ENCODE measurements at regions not wholly inside any gene's neighbourhood (a gene's known extent, or its start where the extent isn't known, plus 50 kb on each side); places are given as distances from the start of the nearest gene placed in this dataset.

DNA sequence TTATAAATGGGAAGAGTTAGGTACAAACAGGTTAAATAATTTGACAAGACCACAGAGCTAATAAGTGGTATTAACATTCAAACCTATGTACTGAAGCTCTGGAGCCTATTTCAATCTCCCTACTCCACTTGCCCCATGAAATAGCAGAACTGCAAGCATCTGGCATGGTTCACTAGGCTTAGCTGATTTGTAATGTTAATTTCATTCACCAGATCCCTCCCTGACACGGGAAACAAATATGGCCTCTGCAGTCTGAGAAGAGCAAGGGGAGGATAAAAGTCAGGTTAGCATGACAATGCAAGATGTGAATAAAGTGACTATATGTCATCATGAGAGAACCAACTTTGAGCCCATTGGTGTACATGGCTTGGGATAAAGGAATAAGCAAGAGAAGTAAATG lies 428.8 kb downstream of the BRINP1 start:
- no peak for DNase-seq (ENCODE audit: low read depth in 2 of 2)

DNA sequence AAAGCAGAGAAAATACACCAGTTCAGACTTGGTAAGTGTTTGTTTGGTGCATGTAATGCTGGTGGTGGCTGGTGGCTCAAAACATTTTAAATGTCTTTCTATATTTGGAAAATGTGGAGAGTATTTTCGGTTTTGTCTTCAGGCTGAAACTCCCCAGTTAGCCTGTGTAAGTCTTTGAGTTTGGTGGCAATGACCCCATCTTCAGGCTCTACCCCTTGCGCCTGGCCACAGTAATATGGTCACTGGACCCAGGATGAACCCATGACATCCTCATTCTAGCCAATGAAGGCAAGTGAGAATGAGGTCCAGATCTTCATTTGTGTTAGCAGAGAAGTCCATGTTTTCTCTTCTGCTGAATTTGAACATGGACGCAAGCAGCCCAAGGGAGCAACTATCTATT lies 422.6 kb downstream of the BRINP1 start:
- DNase-seq (ENCODE audit: low read depth in 2 of 2): no peak

DNA sequence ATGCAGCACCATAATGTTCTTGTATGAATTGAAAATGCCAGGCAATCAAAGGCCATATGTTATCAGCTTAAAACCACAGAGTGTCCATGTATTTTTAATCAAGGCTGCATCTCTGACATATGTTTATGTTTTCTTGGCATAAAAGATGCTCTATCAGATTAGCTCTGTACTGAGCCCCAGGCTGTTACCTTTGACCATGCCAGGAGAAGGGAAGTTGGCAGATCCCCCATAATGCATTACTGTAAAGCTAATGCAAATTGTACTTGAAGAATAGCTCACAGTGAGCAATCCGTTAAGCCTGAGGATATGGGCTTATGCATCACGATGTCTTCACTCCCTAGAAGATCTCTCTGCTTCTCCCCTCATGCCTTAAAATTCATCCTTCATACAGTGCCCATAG lies 414.4 kb downstream of the BRINP1 start:
- no peak for DNase-seq (ENCODE audit: low read depth in 2 of 2)

DNA sequence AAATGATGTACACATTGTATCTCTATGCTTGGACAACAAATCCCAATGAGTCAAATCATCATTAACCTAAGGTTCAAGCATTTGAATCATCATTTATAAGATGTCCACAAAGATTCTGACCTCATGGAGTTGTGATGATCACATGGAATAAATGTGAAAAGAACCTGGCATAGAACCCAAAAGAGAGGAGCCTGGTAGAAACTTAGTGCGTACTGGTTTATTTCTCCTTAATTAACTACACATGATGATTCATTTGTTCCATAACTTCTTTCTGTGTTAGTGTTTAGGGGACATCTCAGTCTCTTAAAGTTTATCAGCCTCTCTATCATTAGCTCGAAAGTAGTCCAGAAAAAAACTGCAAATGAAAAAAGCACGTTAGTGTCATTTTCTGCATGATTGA lies 411.6 kb downstream of the BRINP1 start:
- DNase-seq (ENCODE audit: low read depth in 2 of 2): no peak

DNA sequence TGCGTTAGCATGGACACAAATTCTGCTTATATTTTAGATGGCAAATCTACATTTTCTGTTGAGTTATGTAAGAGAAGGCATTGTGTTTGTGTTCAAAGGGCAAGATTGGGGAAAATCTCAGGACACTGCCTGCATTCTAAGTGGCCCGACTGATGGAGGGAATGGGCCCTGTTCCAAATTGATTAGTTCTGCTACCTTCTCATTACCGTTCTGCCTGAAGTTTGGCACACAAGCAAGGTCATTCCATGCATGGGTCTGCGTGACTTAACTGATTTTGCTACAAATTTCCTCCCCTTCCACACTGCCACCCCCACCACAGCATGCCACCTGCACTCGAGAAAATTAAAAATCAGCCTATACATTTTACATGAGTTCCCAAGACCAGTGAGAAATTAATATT lies 409.9 kb downstream of the BRINP1 start:
- no peak for DNase-seq (ENCODE audit: low read depth in 2 of 2)

DNA sequence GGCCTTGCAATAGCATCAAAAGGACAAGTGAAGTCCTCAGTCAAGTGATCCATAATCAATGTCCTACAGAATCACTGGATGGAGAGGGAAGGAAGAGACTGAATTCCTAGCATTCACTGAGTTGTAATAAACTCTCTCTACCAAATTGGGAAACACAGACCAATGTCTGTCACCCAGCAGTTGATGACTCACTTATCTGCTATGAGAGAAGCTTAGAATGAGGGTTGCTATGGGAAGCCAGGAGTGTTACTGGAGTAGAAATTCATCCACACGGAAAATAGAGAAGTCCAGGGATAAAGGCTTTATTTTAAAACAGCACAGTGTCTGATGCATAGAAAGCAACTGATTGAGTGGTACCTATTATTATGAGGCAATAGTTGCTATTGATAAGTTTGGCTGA lies 407.4 kb downstream of the BRINP1 start:
- DNase-seq (ENCODE audit: low read depth in 2 of 2): no peak

DNA sequence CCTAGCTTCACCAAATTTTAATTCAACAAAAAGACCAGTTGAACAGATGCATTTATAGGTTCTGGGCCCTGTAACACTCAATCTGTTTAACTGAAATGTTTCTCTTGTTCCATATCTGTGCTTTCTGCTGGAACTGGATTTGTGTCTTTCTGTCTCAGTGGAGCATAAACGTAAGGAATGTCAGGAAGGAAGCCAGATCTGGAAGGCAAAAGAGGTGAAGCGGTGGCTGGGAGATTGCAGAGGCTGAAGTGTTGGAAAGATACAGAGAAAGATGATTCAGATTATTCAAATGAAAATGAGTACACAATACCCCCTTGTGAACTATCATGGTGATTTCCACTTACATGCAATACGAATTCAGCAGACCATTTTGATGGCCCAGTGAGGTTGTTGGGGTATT lies 406.8 kb downstream of the BRINP1 start:
- DNase-seq (ENCODE audit: low read depth in 2 of 2): no peak

DNA sequence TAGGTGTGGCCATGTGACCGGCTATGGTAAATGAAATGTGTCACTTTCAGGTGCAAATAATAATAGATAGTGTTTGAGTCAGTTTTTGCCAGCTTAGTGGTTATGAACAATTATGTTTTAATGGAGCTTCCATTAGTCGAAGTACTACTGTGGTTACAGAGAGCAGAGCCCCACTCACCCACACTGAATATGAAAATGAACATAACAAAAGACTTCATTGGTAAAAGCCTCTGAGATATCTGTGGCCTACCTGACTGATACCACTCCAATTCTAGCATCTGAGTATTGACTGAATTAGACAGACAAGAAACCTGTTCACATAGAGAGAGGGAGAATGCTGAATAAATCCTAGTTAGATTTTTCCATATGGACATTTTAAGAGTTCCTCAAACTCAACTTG lies 405.6 kb downstream of the BRINP1 start:
- DNase-seq (ENCODE audit: low read depth in 2 of 2): no peak

DNA sequence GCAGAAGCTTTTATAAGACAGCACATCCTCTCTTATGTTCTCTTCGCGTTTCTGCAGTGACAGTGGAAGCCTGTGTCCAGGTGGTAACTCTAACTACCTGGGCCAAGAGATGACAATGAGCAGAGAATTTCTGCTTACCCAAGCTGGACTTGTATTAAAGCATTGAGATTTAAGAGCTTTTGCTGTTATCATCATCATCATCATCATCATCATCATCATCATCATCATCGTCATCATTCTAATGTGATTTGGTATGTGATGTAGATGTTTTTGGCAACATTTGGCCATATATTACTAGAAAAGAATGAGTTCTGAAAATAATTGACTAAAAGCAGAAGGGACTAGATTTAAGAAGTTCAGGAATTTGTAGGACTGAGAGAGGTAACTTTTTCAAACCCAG lies 401.3 kb downstream of the BRINP1 start:
- DNase-seq (ENCODE audit: low read depth in 2 of 2): no peak

DNA sequence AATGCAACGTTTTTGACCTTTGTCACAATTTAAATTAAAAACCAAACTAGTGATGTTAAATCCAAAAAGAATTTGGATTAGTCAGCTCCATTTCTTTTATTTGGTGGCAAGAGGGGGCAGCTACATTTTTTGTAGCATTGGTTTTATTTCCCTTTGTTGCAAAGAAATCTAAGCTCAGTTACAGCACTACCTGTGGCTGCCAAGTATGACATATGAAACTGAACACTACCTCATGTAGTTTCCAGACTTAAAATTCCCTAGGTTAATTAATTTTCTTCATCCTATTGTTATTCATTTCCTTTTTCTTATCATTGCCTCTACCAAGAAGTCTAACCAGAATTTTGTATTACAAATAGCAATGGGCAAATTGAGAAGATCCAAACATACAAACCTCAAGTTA lies 393.5 kb downstream of the BRINP1 start:
- DNase-seq (ENCODE audit: low read depth in 2 of 2): no peak

DNA sequence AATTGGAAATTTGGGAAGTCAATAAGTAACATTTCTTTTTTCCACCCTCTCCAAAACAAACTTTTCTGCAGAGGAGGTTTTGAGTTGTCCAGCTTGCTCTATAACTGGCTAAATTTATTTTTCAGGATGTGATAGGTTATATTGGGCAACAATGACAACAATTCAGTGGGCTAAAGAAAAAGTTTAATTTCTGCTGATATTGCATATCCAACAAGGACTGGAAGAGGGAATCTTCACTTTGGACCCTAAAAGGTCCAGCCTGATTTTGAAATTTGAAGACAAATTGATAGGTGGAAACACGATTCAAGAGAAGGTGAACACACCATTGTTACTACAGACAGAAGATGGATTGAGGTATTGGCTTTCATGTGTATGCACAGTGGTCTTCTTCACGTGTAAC lies 393.1 kb downstream of the BRINP1 start:
- no peak for DNase-seq (ENCODE audit: low read depth in 2 of 2)

DNA sequence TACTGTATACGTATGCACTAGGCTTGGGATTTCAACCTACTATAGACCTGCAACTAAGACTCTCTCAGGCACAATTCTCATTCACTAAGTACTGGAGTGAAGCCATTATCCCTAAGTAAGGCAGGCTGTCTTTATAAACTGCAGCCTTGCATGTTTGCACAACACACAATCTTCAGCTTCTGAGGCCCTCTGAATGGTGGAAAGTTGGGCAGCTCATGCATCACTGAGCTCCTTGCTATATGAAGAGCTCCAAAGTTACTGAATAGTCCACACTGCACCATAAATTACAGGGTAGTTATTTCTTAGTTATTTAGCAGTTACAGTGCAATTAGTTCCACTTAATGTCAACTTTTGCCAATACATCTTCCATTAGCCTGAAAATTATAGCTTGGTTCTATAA lies 384.6 kb downstream of the BRINP1 start:
- DNase-seq (ENCODE audit: low read depth in 2 of 2): no peak

DNA sequence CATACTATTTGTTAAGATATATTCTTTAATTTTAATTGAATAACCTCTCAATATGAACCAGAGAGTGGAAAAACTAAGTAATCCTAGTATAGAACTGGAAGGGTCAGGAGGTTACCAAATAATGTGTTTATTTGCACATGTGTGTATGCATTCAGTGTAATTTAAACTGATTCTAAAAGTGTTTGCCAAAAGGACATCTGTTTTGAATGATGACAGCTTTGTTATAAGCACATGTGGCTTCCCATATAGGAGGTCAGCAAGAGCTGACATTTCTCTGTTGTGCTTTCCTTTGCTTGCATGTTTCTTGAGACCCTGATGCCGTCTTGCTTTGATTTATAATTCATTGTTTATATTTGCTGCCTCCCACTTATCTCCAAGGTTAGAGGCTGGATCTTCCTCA lies 383.4 kb downstream of the BRINP1 start:
- no peak for DNase-seq (ENCODE audit: low read depth in 2 of 2)

DNA sequence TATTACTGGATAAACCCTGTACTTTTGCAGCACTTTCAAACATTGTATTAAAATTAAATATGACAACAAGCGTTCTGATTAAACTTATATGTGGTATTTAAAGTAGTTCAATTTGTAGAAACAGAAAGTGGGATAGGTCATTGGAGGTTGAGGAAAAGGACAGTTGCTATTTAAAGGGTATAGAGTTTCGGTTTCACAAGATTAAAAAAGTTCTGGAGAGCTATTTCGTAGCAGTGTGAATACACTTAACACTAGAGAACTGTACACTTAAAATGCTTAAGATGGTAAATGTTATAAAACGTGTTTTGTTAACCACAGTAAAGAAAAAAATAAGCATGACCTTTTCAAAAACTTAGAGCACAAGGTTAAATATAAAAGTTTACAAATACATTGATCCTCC lies 382.1 kb downstream of the BRINP1 start:
- DNase-seq (ENCODE audit: low read depth in 2 of 2): no peak

DNA sequence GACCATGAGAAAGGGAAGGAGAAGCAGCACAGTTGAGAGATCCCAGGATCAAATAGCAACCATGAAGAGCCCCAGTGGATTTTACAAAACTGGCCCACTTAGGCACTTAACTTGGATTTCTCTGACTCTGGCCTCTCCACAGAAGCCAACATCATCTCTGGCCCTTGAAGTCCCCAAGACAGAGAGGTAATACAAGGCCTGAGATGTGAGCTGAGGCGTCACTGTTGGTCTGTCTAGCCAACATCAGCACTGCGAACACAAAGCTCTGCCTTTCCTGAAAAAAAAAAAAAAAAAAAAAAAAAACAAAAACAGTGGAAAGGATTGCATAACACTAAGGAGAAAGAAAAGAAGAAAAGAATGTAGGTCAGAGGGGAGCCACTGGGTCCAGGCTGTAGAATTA lies 378.3 kb downstream of the BRINP1 start:
- no peak for DNase-seq (ENCODE audit: low read depth in 2 of 2)

DNA sequence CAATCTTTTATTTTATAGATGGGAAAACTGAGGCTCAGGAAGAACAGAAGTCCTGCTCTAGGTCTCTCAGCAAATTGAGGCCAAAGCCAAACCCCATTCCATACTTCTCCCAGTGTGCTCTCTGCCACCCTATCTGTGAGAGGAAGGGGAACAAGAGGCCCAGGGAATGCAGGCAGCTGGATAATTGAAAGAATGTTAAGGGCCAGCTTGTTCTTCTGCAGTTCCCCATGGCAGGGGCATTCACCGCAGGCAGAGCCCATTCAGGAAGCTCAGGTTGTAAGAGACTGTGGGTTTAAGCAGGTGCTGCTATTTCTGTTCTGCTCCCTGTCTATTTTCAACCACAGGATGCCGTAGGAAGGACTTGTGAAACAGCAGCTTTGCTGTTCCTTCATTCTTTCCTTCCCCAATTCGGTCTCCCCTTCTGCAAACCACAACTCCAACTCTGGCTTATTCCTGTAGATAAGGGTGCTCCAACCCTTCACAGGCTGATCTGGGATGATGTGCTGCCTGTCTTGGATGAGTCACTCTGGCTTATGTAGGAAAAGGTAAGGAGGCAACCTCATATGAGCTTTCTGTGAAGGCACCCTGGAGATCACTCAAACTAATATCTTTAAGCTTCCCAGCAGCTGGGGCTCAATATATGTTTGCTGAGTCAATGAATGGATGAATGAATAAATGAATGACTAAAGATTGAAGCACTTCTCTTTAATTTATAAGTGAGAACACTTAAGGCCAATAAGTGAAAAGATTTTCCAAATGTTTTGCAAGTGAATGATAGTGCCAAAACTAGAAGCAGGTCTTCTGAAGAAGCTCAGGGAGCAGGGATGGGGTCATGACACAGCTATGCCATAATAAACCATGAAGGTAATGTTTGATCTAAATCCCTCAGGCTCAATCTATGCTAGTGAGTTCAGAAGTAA lies 377.6 kb downstream of the BRINP1 start:
- DNase-seq (ENCODE audit: low read depth in 2 of 2): no peak

DNA sequence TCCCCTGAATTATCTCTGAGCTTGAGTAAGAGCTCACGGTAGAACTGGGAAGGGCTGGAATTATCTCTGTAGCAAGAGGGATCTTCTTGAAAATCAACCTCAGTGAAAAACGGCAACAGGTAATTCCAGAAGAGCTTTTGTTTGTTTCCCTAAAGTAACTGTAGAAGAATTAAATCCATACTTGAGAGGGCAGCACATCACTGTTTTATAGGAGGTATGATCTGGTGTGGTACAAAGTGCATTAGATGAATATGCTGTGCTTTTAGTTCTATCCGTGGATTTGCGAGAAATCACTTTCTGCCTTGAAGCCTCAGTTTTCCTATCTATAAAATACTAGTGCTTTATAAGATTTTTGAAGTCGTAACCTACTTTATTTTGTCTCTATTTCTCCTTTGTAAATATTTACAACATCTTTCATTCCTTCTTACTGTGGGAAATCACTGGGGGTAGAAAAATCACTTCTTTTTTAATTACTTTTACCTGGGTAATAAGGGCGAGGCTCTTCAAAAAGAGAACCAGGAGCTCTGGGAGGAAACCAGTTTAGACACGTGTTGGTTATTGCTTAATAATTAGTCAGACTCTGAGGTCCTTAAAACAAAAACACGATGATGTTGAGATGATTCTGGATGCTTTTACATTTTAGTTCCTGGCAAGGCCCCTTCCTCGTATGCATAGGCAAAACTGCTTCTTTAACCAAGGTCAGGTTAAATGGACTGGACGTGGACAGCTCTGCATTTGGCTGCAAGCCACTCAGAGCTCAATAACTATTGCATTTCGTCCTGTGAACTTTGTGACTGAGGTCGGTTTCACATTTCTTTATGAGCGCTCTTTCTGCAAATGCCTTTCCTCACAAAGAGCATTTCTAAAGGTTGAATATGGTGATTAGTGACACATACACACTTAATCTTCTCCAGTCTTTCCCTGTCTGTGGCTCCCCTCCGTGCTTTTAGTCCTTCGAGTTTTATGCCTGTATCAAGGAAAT lies 376.1 kb downstream of the BRINP1 start:
- DNase-seq (ENCODE audit: low read depth in 2 of 2): no peak

DNA sequence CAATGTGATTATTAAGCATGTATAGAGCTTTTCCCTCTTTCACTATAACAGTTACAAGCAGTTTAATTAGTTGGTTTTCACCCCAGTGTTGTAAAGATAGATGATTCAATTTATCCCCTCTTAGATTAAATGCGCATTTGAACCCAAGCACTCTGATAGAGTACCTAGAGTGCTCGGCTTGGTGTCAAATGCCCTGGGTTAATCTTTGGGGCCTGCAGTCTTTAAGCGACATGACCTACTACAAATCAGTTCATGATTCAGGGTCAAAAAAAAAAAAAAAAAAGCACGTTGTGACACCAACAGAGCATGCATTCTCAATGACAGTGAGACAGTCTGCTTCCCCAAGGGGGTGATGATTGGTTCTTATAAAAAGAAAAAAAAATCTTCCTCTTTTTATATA lies 375.3 kb downstream of the BRINP1 start:
- DNase-seq (ENCODE audit: low read depth in 2 of 2): no peak

DNA sequence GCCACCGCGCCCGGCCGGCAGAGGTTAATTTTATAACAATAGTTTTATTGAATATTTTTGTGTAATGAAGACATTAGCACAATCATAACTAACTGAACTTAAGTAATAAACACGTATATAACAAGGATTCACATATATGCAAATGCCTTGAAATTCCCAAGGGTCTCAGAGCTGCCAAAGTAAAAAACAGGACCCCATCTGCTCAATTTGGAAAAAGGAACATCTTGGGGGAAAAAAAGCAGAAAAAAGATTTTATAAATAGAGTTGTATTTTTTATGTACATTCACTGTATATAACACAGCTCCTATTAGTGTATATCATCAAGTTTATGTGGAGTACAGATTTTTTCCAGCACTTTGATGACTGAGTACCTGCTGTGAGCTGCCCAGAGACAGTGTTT lies 366.7 kb downstream of the BRINP1 start:
- no peak for DNase-seq (ENCODE audit: low read depth in 2 of 2)

DNA sequence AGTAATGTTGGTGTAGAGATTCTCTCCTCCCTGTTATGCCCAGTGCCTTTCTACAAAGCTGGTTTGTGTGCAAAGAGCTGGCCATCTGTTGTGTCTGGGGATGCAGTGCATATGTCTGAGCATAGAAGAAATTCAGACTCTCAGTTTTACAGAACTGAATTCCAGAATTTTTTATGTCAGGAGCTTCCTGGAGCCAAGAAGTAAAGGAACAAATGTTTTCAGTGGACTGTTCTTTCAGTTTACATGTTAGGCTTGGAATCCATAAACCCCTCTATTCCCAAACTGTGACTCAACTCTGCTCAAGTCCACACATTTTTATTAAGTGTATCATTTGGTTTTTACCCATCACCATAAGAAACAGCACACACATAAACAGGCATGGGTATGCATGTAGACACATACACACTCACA lies 366.0 kb downstream of the BRINP1 start:
- DNase-seq (ENCODE audit: low read depth in 2 of 2): no peak

DNA sequence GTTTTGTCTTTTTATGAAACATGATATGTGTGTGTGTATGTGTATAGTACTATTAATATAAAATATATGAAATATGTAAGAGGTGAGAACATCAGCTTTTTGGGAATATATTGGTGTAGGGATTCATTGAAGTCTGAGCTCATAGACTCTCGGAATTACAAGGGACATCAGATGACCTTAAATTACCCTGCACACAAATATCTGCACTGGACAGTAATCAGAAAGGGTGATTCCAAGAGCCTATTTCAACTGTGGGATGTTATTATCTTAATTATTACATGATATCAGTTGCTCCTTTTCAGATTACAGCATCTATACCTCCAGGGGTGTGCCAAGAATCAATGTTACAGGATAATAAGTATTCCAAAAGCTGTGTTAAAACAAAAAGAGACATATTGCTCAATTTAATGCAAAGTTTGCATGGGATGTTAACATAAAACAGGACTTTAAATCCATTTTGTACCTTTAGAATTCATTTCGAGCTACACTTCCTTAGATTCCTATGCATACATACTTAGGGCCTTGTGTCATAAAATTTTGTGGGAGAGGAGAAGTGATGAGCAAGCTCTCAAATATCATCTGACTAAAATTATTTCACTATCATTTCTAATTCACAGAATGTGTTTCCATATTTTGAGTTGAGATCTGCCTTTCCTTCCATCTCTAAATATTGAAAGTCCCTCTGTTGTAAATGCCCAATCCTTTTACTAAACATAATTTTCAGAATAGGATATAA lies 365.2 kb downstream of the BRINP1 start:
- DNase-seq (ENCODE audit: low read depth in 2 of 2): no peak

DNA sequence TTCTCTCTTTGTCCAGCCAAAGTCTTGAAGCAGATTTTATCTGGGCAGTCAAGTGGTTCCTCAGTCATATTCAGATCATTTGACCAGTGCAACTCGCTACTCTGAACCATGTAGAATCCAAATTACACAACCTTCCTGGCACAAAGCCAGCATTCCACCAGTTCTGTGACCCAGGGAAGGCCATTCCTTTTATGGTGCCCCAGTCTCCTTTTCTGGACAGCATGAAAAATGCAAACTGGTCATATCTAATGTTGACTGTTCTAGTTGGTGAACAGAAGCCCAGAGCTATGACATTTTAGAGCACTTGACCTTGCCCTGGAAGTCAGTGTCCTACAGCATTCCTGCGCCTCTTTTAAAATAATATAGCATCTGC lies 364.6 kb downstream of the BRINP1 start:
- DNase-seq (ENCODE audit: low read depth in 2 of 2): no peak

Data from stimulated activated CD8-positive, alpha-beta memory T cell treated with anti-CD3 and anti-CD28 coated beads, Interleukin-7, amount 100 ng/mL, for 4 hours (primary cell).